DOHH2 (cell line): ENCODE measurements at regions not wholly inside any gene's neighbourhood (a gene's known extent, or its start where the extent isn't known, plus 50 kb on each side); places are given as distances from the start of the nearest gene placed in this dataset.

Experiments used
- H3F3A ChIP-seq: fragments of 200-600 bp; sonication (generic), shearing (Covaris generic); 2 replicates; pipeline ENCODE4 v1.6.0; 2016; ENCODE audit warnings: antibody characterized with exemption, mild to moderate bottlenecking; ENCODE audit not compliant: control insufficient read depth, insufficient read depth
- H3K27ac ChIP-seq: fragments of 200-600 bp; sonication (generic); 2 replicates; pipeline ENCODE4 v1.5.1; 2014; ENCODE audit warnings: low read depth, mild to moderate bottlenecking, low read length, moderate library complexity
- H3K27me3 ChIP-seq: fragments of 200-600 bp; sonication (generic); 2 replicates; pipeline ENCODE4 v1.6.1; 2014; ENCODE audit warnings: mild to moderate bottlenecking, low read length, mixed read lengths; ENCODE audit not compliant: control insufficient read depth
- H3K36me3 ChIP-seq: fragments of 200-600 bp; sonication (generic); 2 replicates; pipeline ENCODE4 v1.6.1; 2014; ENCODE audit warnings: mild to moderate bottlenecking, low read length, moderate library complexity, mixed read lengths; ENCODE audit not compliant: control insufficient read depth
- H3K4me1 ChIP-seq: fragments of 200-600 bp; sonication (generic); 2 replicates; pipeline ENCODE4 v1.6.1; 2014; ENCODE audit warnings: mild to moderate bottlenecking, low read length, mixed read lengths; ENCODE audit not compliant: control insufficient read depth
- H3K4me2 ChIP-seq: fragments of 200-600 bp; sonication (generic); 2 replicates; pipeline ENCODE4 v1.6.0; 2014; ENCODE audit warnings: mild to moderate bottlenecking, low read length, moderate library complexity
- H3K4me3 ChIP-seq: fragments of 200-600 bp; sonication (generic); 2 replicates; pipeline ENCODE4 v1.5.1; 2014; ENCODE audit warnings: mild to moderate bottlenecking, low read length, mixed read lengths
- H3K79me2 ChIP-seq: fragments of 200-600 bp; sonication (generic); 2 replicates; pipeline ENCODE4 v1.6.1; 2014; ENCODE audit warnings: mild to moderate bottlenecking, low read length, mixed read lengths; ENCODE audit not compliant: control insufficient read depth
- H3K9me2 ChIP-seq: fragments of 200-600 bp; sonication (generic); replicated peaks from 2 replicates; pipeline ENCODE4 v1.6.1; 2014; ENCODE audit warnings: mild to moderate bottlenecking, low read length, mixed read lengths; ENCODE audit not compliant: control insufficient read depth
- H3K9me3 ChIP-seq: fragments of 200-600 bp; sonication (generic); 2 replicates; pipeline ENCODE4 v1.6.1; 2014; ENCODE audit warnings: antibody characterized with exemption, low read length, mixed read lengths; ENCODE audit not compliant: control insufficient read depth, insufficient read depth
- H4K20me1 ChIP-seq: fragments of 200-600 bp; sonication (generic); 2 replicates; pipeline ENCODE4 v1.6.0; 2014; ENCODE audit warnings: low read depth, mild to moderate bottlenecking, antibody characterized with exemption, low read length, moderate library complexity; ENCODE audit not compliant: control insufficient read depth, insufficient read depth
- CTCF ChIP-seq: fragments of 200-600 bp; sonication (generic); IDR thresholded peaks from one replicate; pipeline ENCODE4 v1.5.1; 2014; ENCODE audit warnings: antibody characterized with exemption, mild to moderate bottlenecking, low read depth, low read length; ENCODE audit not compliant: poor library complexity, severe bottlenecking
- EZH2phosphoT487 ChIP-seq: fragments of 200-600 bp; sonication (generic); IDR thresholded peaks from 2 replicates; pipeline ENCODE4 v1.6.1; 2017; ENCODE audit warnings: borderline replicate concordance, mild to moderate bottlenecking, antibody characterized with exemption, low read length, moderate library complexity, mixed read lengths

GRCh38 chr17:13957636-13958035 is 111.7 kb upstream of the COX10 start:
- Histone ChIP-seq H3K79me2 (no peaks in the 10 kb centered on the region), H3K27me3 (no peaks in the 10 kb centered on the region), H4K20me1 (no peaks in the 10 kb centered on the region), H3K4me1 (no peaks in the 10 kb centered on the region), H3K9me2 (no peaks in the 10 kb centered on the region), H3K9me3 (peaks cover 4% of the 10 kb centered on the region; the same call in 1 of the 2 replicates), H3K36me3 (no peaks in the 10 kb centered on the region), H3K4me2 (no peak overlapping the region), H3F3A (no peaks in the 10 kb centered on the region), H3K27ac (no peak overlapping the region), H3K4me3 (no peak overlapping the region)
- TF ChIP-seq CTCF (no peak), EZH2phosphoT487 (no peak)

GRCh38 chr17:13958773-13959172 is 110.5 kb upstream of the COX10 start:
- no peaks in the 10 kb centered on the region for H3K36me3 ChIP-seq
- H3K4me3 ChIP-seq, result no peak overlapping the region
- no peaks in the 10 kb centered on the region for H3K79me2 ChIP-seq
- H3K9me3 ChIP-seq, result peaks cover 4% of the 10 kb centered on the region; the same call in 1 of the 2 replicates
- no peaks in the 10 kb centered on the region for H3F3A ChIP-seq
- no peaks in the 10 kb centered on the region for H3K9me2 ChIP-seq
- H3K27me3 ChIP-seq, result no peaks in the 10 kb centered on the region
- H3K27ac ChIP-seq, result no peak overlapping the region
- H3K4me2 ChIP-seq, result no peak overlapping the region
- TF ChIP-seq CTCF (no peak), EZH2phosphoT487 (no peak)
- no peaks in the 10 kb centered on the region for H4K20me1 ChIP-seq
- no peaks in the 10 kb centered on the region for H3K4me1 ChIP-seq

- Histone ChIP-seq H3K9me2 (no peaks in the 10 kb centered on the region), H3K27ac (no peak overlapping the region), H3K4me2 (no peak overlapping the region), H3K4me3 (no peak overlapping the region), H3K27me3 (no peaks in the 10 kb centered on the region), H3K4me1 (no peaks in the 10 kb centered on the region), H4K20me1 (no peaks in the 10 kb centered on the region), H3K36me3 (no peaks in the 10 kb centered on the region), H3K9me3 (peaks cover 4% of the 10 kb centered on the region; the same call in 1 of the 2 replicates), H3F3A (no peaks in the 10 kb centered on the region), H3K79me2 (no peaks in the 10 kb centered on the region)
- TF ChIP-seq CTCF (no peak), EZH2phosphoT487 (no peak)
Measured at GRCh38 chr17:13961265-13961664, 108.0 kb upstream of the COX10 start.
